Activated B cell treated with CpG ODN at 0.5 μM for 24 hours (primary cell): ENCODE measurements at regions not wholly inside any gene's neighbourhood (a gene's known extent, or its start where the extent isn't known, plus 50 kb on each side); places are given as distances from the start of the nearest gene placed in this dataset.

Experiments used
- ATAC-seq: fragments of 200-7000 bp; cut with Tn5 transposase; one replicate; pipeline ENCODE4 v1.10.0; 2021; ENCODE audit warnings: low read depth, mild to moderate bottlenecking, moderate library complexity
- CTCF ChIA-PET: fragments of 350-600 bp; sonication (Branson Sonifier 250); formaldehyde crosslinking; loops from one replicate; lab custom pipeline; 2021; ENCODE audit warnings: antibody characterized with exemption; lab: Charles Lee
- POLR2A ChIA-PET: fragments of 350-600 bp; sonication (Branson Sonifier 250); formaldehyde crosslinking; loops from one replicate; lab custom pipeline; 2021; ENCODE audit warnings: antibody characterized with exemption; lab: Charles Lee
- DNase-seq: peaks from one replicate; pipeline ENCODE4 v3.0.0; 2022
- H3K27ac Mint-ChIP-seq: one replicate; pipeline ENCODE4 v1.8.0; 2020; ENCODE audit warnings: mixed read lengths
- H3K27me3 Mint-ChIP-seq: one replicate; pipeline ENCODE4 v1.8.0; 2021; ENCODE audit warnings: mixed read lengths
- H3K36me3 Mint-ChIP-seq: one replicate; pipeline ENCODE4 v1.8.0; 2021; ENCODE audit warnings: low read depth, mixed read lengths
- H3K4me1 Mint-ChIP-seq: one replicate; pipeline ENCODE4 v1.8.0; 2021; ENCODE audit warnings: mixed read lengths
- H3K4me3 Mint-ChIP-seq: one replicate; pipeline ENCODE4 v1.8.0; 2020; ENCODE audit warnings: mild to moderate bottlenecking, mixed read lengths
- H3K9me3 Mint-ChIP-seq: one replicate; pipeline ENCODE4 v1.8.0; 2020; ENCODE audit warnings: mixed read lengths
- CTCF ChIP-seq: fragments of 200-600 bp; IDR thresholded peaks from one replicate; pipeline ENCODE4 v1.8.0; 2022; ENCODE audit warnings: antibody characterized with exemption, mild to moderate bottlenecking
- intact Hi-C: fragments of 100-400 bp; cut with micrococcal nuclease; formaldehyde crosslinking; loops from one replicate; pipeline ENCODE4 v1.15.1; 2024

GRCh38 chr13:44050450-44051063 lies 170.9 kb downstream of the LACC1 start:
- Mint-ChIP-seq H3K27me3 (peaks cover 33% of the 10 kb centered on the region), H3K9me3 (no peaks in the 10 kb centered on the region), H3K36me3 (no peaks in the 10 kb centered on the region), H3K4me1 (no peaks in the 10 kb centered on the region), H3K4me3 (no peak overlapping the region), H3K27ac (no peak overlapping the region)
- ChIA-PET POLR2A (no interaction called here), CTCF (interaction anchor here (1.3 to 3.2 kb wide), 2 partner anchors 142 to 387 kb away, joined by 3 to 36 read pairs; no protein-coding TSS in a partner anchor)
- intact Hi-C loops, result loop anchor here (1.0 kb wide), 3 partner anchors 145 to 421 kb away; no protein-coding TSS in a partner anchor
- no peak for TF ChIP-seq CTCF
- ATAC-seq, result no peak
- DNase-seq, result no peak

GRCh38 chr13:44051405-44051804 lies 171.7 kb downstream of the LACC1 start:
- no peaks in the 10 kb centered on the region for H3K4me1 Mint-ChIP-seq
- no peak overlapping the region for H3K27ac Mint-ChIP-seq
- H3K27me3 Mint-ChIP-seq, result peaks cover 30% of the 10 kb centered on the region
- no peak for TF ChIP-seq CTCF
- DNase-seq (no peak), ATAC-seq (no peak)
- intact Hi-C loops, result no loop called here
- H3K36me3 Mint-ChIP-seq, result no peaks in the 10 kb centered on the region
- no peak overlapping the region for H3K4me3 Mint-ChIP-seq
- ChIA-PET POLR2A (no interaction called here), CTCF (interaction anchor here (0.8 to 3.2 kb wide), 4 partner anchors 131 to 386 kb away, joined by 3 to 36 read pairs (median 4); no protein-coding TSS in a partner anchor)
- H3K9me3 Mint-ChIP-seq, result no peaks in the 10 kb centered on the region

GRCh38 chr13:44051918-44052675 lies 172.4 kb downstream of the LACC1 start:
- TF ChIP-seq CTCF, result no peak
- intact Hi-C loops, result no loop called here
- CTCF ChIA-PET, result interaction anchor here (0.8 to 3.2 kb wide), 4 partner anchors 131 to 385 kb away, joined by 3 to 36 read pairs (median 4); no protein-coding TSS in a partner anchor

GRCh38 chr13:44052780-44053184 lies 173.1 kb downstream of the LACC1 start:
- DNase-seq (no peak), ATAC-seq (no peak)
- intact Hi-C loops, result no loop called here
- no peak overlapping the region for H3K4me3 Mint-ChIP-seq
- no peaks in the 10 kb centered on the region for H3K36me3 Mint-ChIP-seq
- TF ChIP-seq CTCF, result no peak
- peaks cover 28% of the 10 kb centered on the region for H3K27me3 Mint-ChIP-seq
- no peaks in the 10 kb centered on the region for H3K9me3 Mint-ChIP-seq
- ChIA-PET CTCF (interaction anchor here (3.2 kb wide), 1 partner anchor 385 kb away, joined by 36 read pairs; no protein-coding TSS in a partner anchor), POLR2A (no interaction called here)
- H3K27ac Mint-ChIP-seq, result no peak overlapping the region
- no peaks in the 10 kb centered on the region for H3K4me1 Mint-ChIP-seq

More at GRCh38 chr13:44051918-44052675, 172.4 kb downstream of the LACC1 start:
- Mint-ChIP-seq H3K4me1 (no peaks in the 10 kb centered on the region), H3K27ac (no peak overlapping the region), H3K27me3 (peaks cover 30% of the 10 kb centered on the region), H3K36me3 (no peaks in the 10 kb centered on the region), H3K4me3 (no peak overlapping the region), H3K9me3 (no peaks in the 10 kb centered on the region)
- POLR2A ChIA-PET, result no interaction called here
- ATAC-seq (no peak), DNase-seq (no peak)

- intact Hi-C loops, result no loop called here
- Mint-ChIP-seq H3K36me3 (no peaks in the 10 kb centered on the region), H3K4me1 (no peaks in the 10 kb centered on the region), H3K9me3 (no peaks in the 10 kb centered on the region), H3K4me3 (no peak overlapping the region), H3K27ac (no peak overlapping the region), H3K27me3 (peaks cover 23% of the 10 kb centered on the region)
- DNase-seq, result no peak
- POLR2A ChIA-PET, result no interaction called here
- ATAC-seq, result no peak
- no peak for TF ChIP-seq CTCF
- CTCF ChIA-PET, result no interaction called here
Measured at GRCh38 chr13:44053208-44053607, 173.5 kb downstream of the LACC1 start.
